Liver (tissue), 8 donors: ENCODE measurements at regions not wholly inside any gene's neighbourhood (a gene's known extent, or its start where the extent isn't known, plus 50 kb on each side); places are given as distances from the start of the nearest gene placed in this dataset.

Experiments used
- DNase-seq: peaks from one replicate; pipeline ENCODE4 v3.0.0-alpha.2; 2017; ENCODE audit warnings: low spot score
- H3K27ac ChIP-seq, 2 donors: one replicate each; pipeline ENCODE4 v1.7.0; 2013; ENCODE audit warnings: inconsistent platforms in 2 of 2, low read length in 2 of 2, control low read depth in 1 of 2, low read depth in 1 of 2, mild to moderate bottlenecking in 1 of 2
- H3K27me3 ChIP-seq, 4 donors: one replicate each; pipeline versions ENCODE4 v1.6.1 to v1.7.0; 2013; ENCODE audit warnings: low read length in 3 of 4, inconsistent platforms in 1 of 4, mild to moderate bottlenecking in 1 of 4, moderate library complexity in 1 of 4; ENCODE audit not compliant: control insufficient read depth in 4 of 4, insufficient read depth in 4 of 4
- H3K36me3 ChIP-seq, 4 donors: one replicate each; pipeline versions ENCODE4 v1.6.1 to v1.7.0; 2013; ENCODE audit warnings: low read length in 3 of 4, mild to moderate bottlenecking in 3 of 4, low read depth in 1 of 4, moderate library complexity in 1 of 4; ENCODE audit not compliant: control insufficient read depth in 4 of 4, insufficient read depth in 3 of 4
- H3K4me1 ChIP-seq, 4 donors: one replicate each; pipeline versions ENCODE4 v1.6.1 to v1.7.0; 2013; ENCODE audit warnings: low read length in 3 of 4, mild to moderate bottlenecking in 3 of 4, moderate library complexity in 1 of 4; ENCODE audit not compliant: control insufficient read depth in 4 of 4, insufficient read depth in 4 of 4
- H3K4me3 ChIP-seq, 3 donors: one replicate each; pipeline versions ENCODE4 v1.6.1 to v1.7.0; 2013; ENCODE audit warnings: low read length in 3 of 3, control low read depth in 1 of 3, low read depth in 1 of 3, mild to moderate bottlenecking in 1 of 3
- H3K9ac ChIP-seq, 2 donors: one replicate each; pipeline ENCODE4 v1.7.0; 2013; ENCODE audit warnings: low read length in 2 of 2, mild to moderate bottlenecking in 2 of 2, moderate library complexity in 2 of 2, control low read depth in 1 of 2, low read depth in 1 of 2
- H3K9me3 ChIP-seq, 4 donors: one replicate each; pipeline versions ENCODE4 v1.6.1 to v1.7.0; 2013; ENCODE audit warnings: low read length in 3 of 4; ENCODE audit not compliant: control insufficient read depth in 4 of 4
- ATF3 ChIP-seq: IDR thresholded peaks from 2 replicates; pipeline ENCODE4 v1.6.1; 2016; ENCODE audit warnings: antibody characterized with exemption
- CTCF ChIP-seq: fragments of 150-350 bp; IDR thresholded peaks from 2 replicates; pipeline ENCODE4 v1.5.1; 2017; ENCODE audit warnings: improper control_type of control experiment, low read depth, low read length; ENCODE audit not compliant: missing input control
- EGR1 ChIP-seq, 2 donors: IDR thresholded peaks; 2 replicates each; pipeline ENCODE4 v1.6.1; 2016 to 2018; ENCODE audit warnings: antibody characterized with exemption in 2 of 2, low read depth in 2 of 2
- FOXA1 ChIP-seq: IDR thresholded peaks from 2 replicates; pipeline ENCODE4 v1.6.1; 2016; ENCODE audit warnings: antibody characterized with exemption
- FOXA2 ChIP-seq: IDR thresholded peaks from 2 replicates; pipeline ENCODE4 v1.6.1; 2016; ENCODE audit warnings: antibody characterized with exemption
- GABPA ChIP-seq, 2 donors: IDR thresholded peaks in 1 of 2; conservative IDR thresholded peaks in 1 of 2; 2 replicates each; pipeline ENCODE4 v1.6.1; 2016; ENCODE audit warnings: antibody characterized with exemption in 2 of 2, mild to moderate bottlenecking in 1 of 2, moderate library complexity in 1 of 2
- HNF4A ChIP-seq, 2 donors: conservative IDR thresholded peaks; 2 replicates each; pipeline ENCODE4 v1.6.1; 2016; ENCODE audit warnings: antibody characterized with exemption in 2 of 2, mild to moderate bottlenecking in 2 of 2
- HNF4G ChIP-seq: IDR thresholded peaks from 2 replicates; pipeline ENCODE4 v1.6.1; 2016; ENCODE audit warnings: antibody characterized with exemption
- JUND ChIP-seq, 2 donors: IDR thresholded peaks; 2 replicates each; pipeline ENCODE4 v1.6.1; 2016; ENCODE audit warnings: antibody characterized with exemption in 2 of 2
- MAX ChIP-seq: IDR thresholded peaks from 2 replicates; pipeline ENCODE4 v1.6.1; 2016; ENCODE audit warnings: antibody characterized with exemption
- NR2F2 ChIP-seq: IDR thresholded peaks from 2 replicates; pipeline ENCODE4 v1.6.1; 2016; ENCODE audit warnings: antibody characterized with exemption
- RAD21 ChIP-seq, 2 donors: IDR thresholded peaks; 2 replicates each; pipeline ENCODE4 v1.6.1; 2016; ENCODE audit warnings: antibody characterized with exemption in 2 of 2, mild to moderate bottlenecking in 2 of 2
- RXRA ChIP-seq, 2 donors: IDR thresholded peaks; 2 replicates each; pipeline ENCODE4 v1.6.1; 2017 to 2018; ENCODE audit warnings: antibody characterized with exemption in 2 of 2, mild to moderate bottlenecking in 1 of 2
- SP1 ChIP-seq: IDR thresholded peaks from 2 replicates; pipeline ENCODE4 v1.6.1; 2018; ENCODE audit warnings: antibody characterized with exemption, mild to moderate bottlenecking
- TAF1 ChIP-seq: conservative IDR thresholded peaks from 2 replicates; pipeline ENCODE4 v1.6.1; 2016; ENCODE audit warnings: antibody characterized with exemption, mild to moderate bottlenecking
- YY1 ChIP-seq: IDR thresholded peaks from 2 replicates; pipeline ENCODE4 v1.6.1; 2016; ENCODE audit warnings: antibody characterized with exemption, mild to moderate bottlenecking
- ZBTB33 ChIP-seq: IDR thresholded peaks from 2 replicates; pipeline ENCODE4 v1.6.1; 2016; ENCODE audit warnings: antibody characterized with exemption
- WGBS: extraction: QIAGEN DNeasy Blood & Tissue Kit; methylation state at CpG from one replicate; pipeline ENCODE4 v1.1.7; 2013; 5-methylcytosine and 5-hydroxymethylcytosine counted together
- donor health status: healthy.
- donor health status: healthy.
- donor health status: healthy.
- donor health status: healthy.
- donor health status: healthy.

DNA sequence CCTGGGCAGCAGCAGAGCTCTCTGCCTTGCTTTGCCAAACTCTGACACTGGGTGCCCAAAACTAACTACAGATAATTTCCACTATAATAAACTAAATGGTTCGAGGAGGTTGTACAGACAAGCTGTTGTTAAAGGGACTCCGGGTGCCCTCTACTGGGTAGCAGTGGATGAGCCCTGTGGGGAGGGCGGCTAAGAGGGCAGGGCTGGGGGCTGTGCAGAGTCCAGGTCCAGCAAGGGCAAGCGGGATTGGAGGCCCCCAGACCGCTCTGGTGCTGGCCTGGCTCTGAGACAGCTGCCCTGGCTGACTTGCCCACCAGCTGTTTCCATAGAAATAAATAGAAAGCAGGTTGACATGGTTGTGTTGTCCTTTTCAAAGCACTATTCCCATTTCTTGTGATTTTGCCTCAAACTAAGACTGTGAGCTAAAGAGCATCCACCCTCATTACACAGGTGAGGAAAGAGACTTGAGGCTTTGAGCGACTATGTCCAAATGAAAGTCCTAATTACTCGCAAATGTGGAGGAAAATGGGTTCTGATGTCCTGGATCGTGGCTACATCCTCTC, 167.6 kb upstream of the CST7 start:
- H3K36me3 ChIP-seq = no peaks in the 10 kb centered on the region
- DNase-seq = no peak
- no peaks in the 10 kb centered on the region for H3K27me3 ChIP-seq
- H3K4me1 ChIP-seq = no peaks in the 10 kb centered on the region
- no peak overlapping the region for H3K4me3 ChIP-seq
- TF ChIP-seq HNF4A (conservative IDR thresholded peaks at IDR 0.05) (no peak), RAD21 (IDR thresholded peaks at IDR 0.05) (peak; percentile 78), CTCF (peak; percentile 42), MAX (no peak)
- WGBS = 48% methylated on average over 8 of the region's 8 CpGs
- H3K9ac ChIP-seq = no peak overlapping the region
- H3K27ac ChIP-seq = no peak overlapping the region
- peaks cover 0 to 2% (median 0%) of the 10 kb centered on the region in 4 donors for H3K9me3 ChIP-seq

GRCh38 chr20:24782301-24782700, 166.8 kb upstream of the CST7 start:
- no peak for DNase-seq
- no peak overlapping the region for H3K27ac ChIP-seq
- H3K4me1 ChIP-seq = no peaks in the 10 kb centered on the region
- no peaks in the 10 kb centered on the region for H3K27me3 ChIP-seq
- no peaks in the 10 kb centered on the region for H3K36me3 ChIP-seq
- H3K9ac ChIP-seq = no peak overlapping the region
- no peak overlapping the region for H3K4me3 ChIP-seq
- no peaks in the 10 kb centered on the region for H3K9me3 ChIP-seq
- no peak for TF ChIP-seq RAD21 (IDR thresholded peaks at IDR 0.05)
- TF ChIP-seq HNF4A (conservative IDR thresholded peaks at IDR 0.05) = no peak
- no peak for TF ChIP-seq NR2F2
- no peak for TF ChIP-seq GABPA (IDR thresholded peaks at IDR 0.05 in 1 of 2, conservative IDR thresholded peaks at IDR 0.05 in 1 of 2)
- TF ChIP-seq EGR1 (IDR thresholded peaks at IDR 0.05; ENCODE audit: low read depth in 2 of 2) = no peak
- no peak for TF ChIP-seq FOXA1
- TF ChIP-seq JUND (IDR thresholded peaks at IDR 0.05) = no peak
- TF ChIP-seq HNF4G = no peak
- no peak for TF ChIP-seq RXRA (IDR thresholded peaks at IDR 0.05)
- TF ChIP-seq FOXA2 = no peak
- TF ChIP-seq YY1 = no peak
- TF ChIP-seq ZBTB33 = no peak
- no peak for TF ChIP-seq ATF3
- no peak for TF ChIP-seq CTCF
- TF ChIP-seq TAF1 = no peak
- no peak for TF ChIP-seq SP1
- WGBS = 79% methylated on average over 11 of the region's 11 CpGs
